Heart left ventricle (tissue), 13 donors: ENCODE measurements at regions not wholly inside any gene's neighbourhood (a gene's known extent, or its start where the extent isn't known, plus 50 kb on each side); places are given as distances from the start of the nearest gene placed in this dataset.

Experiments used
- POLR2A ChIP-seq, 2 donors: fragments of 450-650 bp; IDR thresholded peaks; one replicate each; pipeline ENCODE4 v1.6.1; 2017; ENCODE audit warnings: antibody characterized with exemption in 2 of 2, mild to moderate bottlenecking in 2 of 2, moderate library complexity in 2 of 2
- TF ChIP-seq, protein P1 (sequence below), 12 donors: fragments of 200-600 bp; sonication (generic) in 4 of 12; IDR thresholded peaks; one replicate each; pipeline versions ENCODE4 v1.5.0 to v1.8.0; 2018 to 2022; ENCODE audit warnings: antibody characterized with exemption in 12 of 12, mild to moderate bottlenecking in 5 of 12
- donor health status: ischemic (EF 13 %, LVEDD 7.1; RV severe dilation, severe dysfunction).
- donor health status: DM: no; HTN: yes; CAD: no.
- donor health status: DM: no; HTN: no; CAD: no.
- donor health status: ischemic (EF 25% LVEDD 6.9; RV normal size, moderate dysfunction).
- donor health status: ischemic (EF 25% LVEDD 5.7; RV mildly dilated, moderate dysfunction).
- donor health status: ischemic (EF 35%, LVEDD 5.7; RV mildly dilated, moderate dysfunction).
- donor health status: nonischemic (EF 11% LVEDD 7.7; RV severe dilation, severe dysfunction).
- donor health status: DM: yes; HTN: yes; CAD: no.
- donor health status: PGD.
- donor health status: ischemic (EF 29% LVEDD 5.4; RV normal size, mild dysfunction).
- donor health status: nonischemic (EF 23%, LVEDD 6.1; RV moderate dilation, normal function).

DNA sequence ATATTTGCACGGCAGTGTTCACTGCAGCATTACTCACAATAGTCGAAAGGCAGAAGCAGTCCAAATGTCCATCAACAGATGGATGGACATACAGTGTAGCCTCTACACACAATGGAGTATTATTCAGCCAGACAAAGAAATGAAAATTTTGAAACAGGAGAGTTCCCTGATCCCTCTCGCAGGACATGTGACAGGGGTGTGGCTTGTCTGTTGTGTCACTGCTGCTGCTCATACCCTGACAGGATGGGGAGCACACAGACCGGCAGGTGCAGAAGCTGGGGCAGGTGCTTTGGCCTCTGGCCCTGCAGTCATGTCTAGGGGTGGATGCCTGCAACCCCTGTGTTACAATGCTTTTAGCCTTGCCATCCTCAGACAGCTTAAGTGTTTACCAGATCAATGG, 204.3 kb downstream of the EFNB2 start:
- TF ChIP-seq POLR2A (IDR thresholded peaks at IDR 0.05): no peak
- TF ChIP-seq, protein P1, sequence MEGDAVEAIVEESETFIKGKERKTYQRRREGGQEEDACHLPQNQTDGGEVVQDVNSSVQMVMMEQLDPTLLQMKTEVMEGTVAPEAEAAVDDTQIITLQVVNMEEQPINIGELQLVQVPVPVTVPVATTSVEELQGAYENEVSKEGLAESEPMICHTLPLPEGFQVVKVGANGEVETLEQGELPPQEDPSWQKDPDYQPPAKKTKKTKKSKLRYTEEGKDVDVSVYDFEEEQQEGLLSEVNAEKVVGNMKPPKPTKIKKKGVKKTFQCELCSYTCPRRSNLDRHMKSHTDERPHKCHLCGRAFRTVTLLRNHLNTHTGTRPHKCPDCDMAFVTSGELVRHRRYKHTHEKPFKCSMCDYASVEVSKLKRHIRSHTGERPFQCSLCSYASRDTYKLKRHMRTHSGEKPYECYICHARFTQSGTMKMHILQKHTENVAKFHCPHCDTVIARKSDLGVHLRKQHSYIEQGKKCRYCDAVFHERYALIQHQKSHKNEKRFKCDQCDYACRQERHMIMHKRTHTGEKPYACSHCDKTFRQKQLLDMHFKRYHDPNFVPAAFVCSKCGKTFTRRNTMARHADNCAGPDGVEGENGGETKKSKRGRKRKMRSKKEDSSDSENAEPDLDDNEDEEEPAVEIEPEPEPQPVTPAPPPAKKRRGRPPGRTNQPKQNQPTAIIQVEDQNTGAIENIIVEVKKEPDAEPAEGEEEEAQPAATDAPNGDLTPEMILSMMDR (IDR thresholded peaks at IDR 0.05): no peak
